K562 (cell line): ENCODE measurements at regions not wholly inside any gene's neighbourhood (a gene's known extent, or its start where the extent isn't known, plus 50 kb on each side); places are given as distances from the start of the nearest gene placed in this dataset.

Experiments used
- ATAC-seq: fragments of 200-7000 bp; cut with Tn5 transposase; 3 replicates; pipeline ENCODE4 v1.9.1; 2020; ENCODE audit warnings: moderate library complexity
- BruUV-seq: library from RNA; stranded (reverse); fragments of 400-500 nt; replicated peaks from 2 replicates; lab custom pipeline; 2021; lab: Mats Ljungman, UMichigan
- CTCF ChIA-PET: fragments of 300-600 bp; formaldehyde crosslinking; extraction: SDS; loops from one replicate; lab custom pipeline; 2021; ENCODE audit warnings: low intra/inter-chr PET ratio; lab: Yijun Ruan, JAX
- POLR2A ChIA-PET: fragments of 300-600, 350-650 bp; sonication (Branson Sonifier 250); formaldehyde crosslinking; extraction: SDS; loops from one replicate; lab custom pipeline; 2021; ENCODE audit warnings: antibody characterized with exemption, inconsistent platforms; lab: Yijun Ruan, JAX
- DNase-seq, 4 experiments: peaks; one replicate each; pipeline versions ENCODE4 v3.0.0 to v3.0.0-alpha.2; 2011 to 2018; ENCODE audit warnings: low spot score in 3 of 4, mixed read lengths in 3 of 4; ENCODE audit errors: extremely low read depth in 1 of 4
- FAIRE-seq: peaks from 2 replicates; lab custom pipeline; 2011; peaks lifted over from hg19 to GRCh38; lab: Jason Lieb, UNC
- H2AFZ ChIP-seq: 2 replicates; pipeline ENCODE4 v1.6.0; 2011; ENCODE audit warnings: low read depth, low read length, control low read depth, inconsistent platforms
- H3K27ac ChIP-seq: fragments of 200-600 bp; 3 replicates; pipeline ENCODE4 v1.8.0; 2011; ENCODE audit warnings: low read depth, mild to moderate bottlenecking, control low read depth, inconsistent platforms, low read length, moderate library complexity, mixed read lengths; ENCODE audit errors: extremely low read depth
- H3K27me3 ChIP-seq, 2 experiments: fragments of 300-600 bp in 1 of 2; 2 replicates in 1 of 2; 3 replicates in 1 of 2; pipeline versions ENCODE4 v1.6.0 to v1.8.0; 2011; ENCODE audit warnings: inconsistent platforms in 2 of 2, low read length in 2 of 2, mild to moderate bottlenecking in 1 of 2, mixed read lengths in 1 of 2, moderate library complexity in 1 of 2; ENCODE audit not compliant: control insufficient read depth in 2 of 2, insufficient read depth in 2 of 2
- H3K36me3 ChIP-seq: fragments of 300-600 bp; 3 replicates; pipeline ENCODE4 v1.8.0; 2011; ENCODE audit warnings: mild to moderate bottlenecking, low read length, inconsistent platforms; ENCODE audit not compliant: control insufficient read depth, insufficient read depth
- H3K4me1 ChIP-seq, 2 experiments: fragments of 200-600 bp in 1 of 2; replicated peaks in 1 of 2; 2 replicates in 1 of 2; 3 replicates in 1 of 2; pipeline versions ENCODE4 v1.5.1 to v1.8.0; 2011; ENCODE audit warnings: inconsistent platforms in 2 of 2, low read length in 2 of 2, mild to moderate bottlenecking in 1 of 2, mixed read lengths in 1 of 2, moderate library complexity in 1 of 2; ENCODE audit not compliant: control insufficient read depth in 2 of 2, insufficient read depth in 2 of 2
- H3K4me2 ChIP-seq: 2 replicates; pipeline ENCODE4 v1.6.1; 2011; ENCODE audit warnings: low read length, control low read depth, inconsistent platforms, mixed read lengths; ENCODE audit not compliant: insufficient read depth
- H3K4me3 ChIP-seq: fragments of 200-600 bp; sonication (generic), shearing (Covaris generic); 2 replicates; pipeline ENCODE4 v1.5.1; 2016; ENCODE audit warnings: control low read depth, inconsistent platforms
- H3K79me2 ChIP-seq: fragments of 200-600 bp; 3 replicates; pipeline ENCODE4 v1.8.0; 2011; ENCODE audit warnings: low read length, inconsistent platforms; ENCODE audit not compliant: control insufficient read depth, insufficient read depth
- H3K9ac ChIP-seq, 2 experiments: 2 replicates each; pipeline versions ENCODE4 v1.6.0 to v1.6.1; 2011; ENCODE audit warnings: low read depth in 2 of 2, low read length in 2 of 2, control low read depth in 1 of 2, inconsistent platforms in 1 of 2, mild to moderate bottlenecking in 1 of 2, mixed read lengths in 1 of 2; ENCODE audit not compliant: insufficient read depth in 1 of 2
- H3K9me1 ChIP-seq: one replicate; pipeline ENCODE4 v1.6.0; 2011; ENCODE audit warnings: inconsistent platforms, mild to moderate bottlenecking, low read length, moderate library complexity; ENCODE audit not compliant: control insufficient read depth, insufficient read depth
- H3K9me3 ChIP-seq: replicated peaks from 2 replicates; pipeline ENCODE4 v1.5.1; 2011; ENCODE audit warnings: low read depth, low read length, inconsistent platforms; ENCODE audit not compliant: control insufficient read depth, insufficient read depth
- H4K20me1 ChIP-seq: replicated peaks from 2 replicates; pipeline ENCODE4 v1.6.1; 2011; ENCODE audit warnings: low read length, inconsistent platforms, mixed read lengths; ENCODE audit not compliant: control insufficient read depth, insufficient read depth
- CEBPB ChIP-seq: fragments of 450-650 bp; IDR thresholded peaks from 2 replicates; pipeline ENCODE4 v1.6.1; 2016; ENCODE audit warnings: missing genetic modification characterization, missing compliant biosample characterization
- ETV5 ChIP-seq: sonication (generic); formaldehyde crosslinking; IDR thresholded peaks from 2 replicates; pipeline ENCODE4 v1.4.0; 2020; ENCODE audit warnings: low read depth, mild to moderate bottlenecking, missing genetic modification reagents
- FOXJ2 ChIP-seq: fragments of 200-800 bp; sonication (Bioruptor generic); IDR thresholded peaks from 2 replicates; pipeline ENCODE4 v1.6.1; 2016; ENCODE audit warnings: missing genetic modification characterization, missing compliant biosample characterization
- FOXP4 ChIP-seq: sonication (generic); formaldehyde crosslinking; IDR thresholded peaks from 2 replicates; pipeline ENCODE4 v1.8.0; 2022; ENCODE audit warnings: mild to moderate bottlenecking, missing genetic modification reagents, borderline replicate concordance
- ILF3 ChIP-seq: fragments of 450-650 bp; IDR thresholded peaks from 2 replicates; pipeline ENCODE4 v1.6.1; 2018; ENCODE audit warnings: antibody characterized with exemption, mild to moderate bottlenecking, moderate library complexity, borderline replicate concordance
- KLF16 ChIP-seq: IDR thresholded peaks from 2 replicates; pipeline ENCODE4 v1.6.1; 2016; ENCODE audit warnings: antibody characterized with exemption
- LEF1 ChIP-seq: fragments of 450-650 bp; IDR thresholded peaks from 2 replicates; pipeline ENCODE4 v1.6.1; 2016; ENCODE audit warnings: mild to moderate bottlenecking
- MTA3 ChIP-seq: fragments of 450-650 bp; formaldehyde crosslinking; IDR thresholded peaks from 2 replicates; pipeline ENCODE4 v1.6.1; 2017; ENCODE audit warnings: mild to moderate bottlenecking, borderline replicate concordance
- NELFE ChIP-seq: IDR thresholded peaks from 2 replicates; pipeline ENCODE4 v1.6.1; 2011; ENCODE audit warnings: mild to moderate bottlenecking; ENCODE audit not compliant: insufficient read depth, insufficient read length
- OTX1 ChIP-seq: fragments of 450-650 bp; formaldehyde crosslinking; IDR thresholded peaks from 2 replicates; pipeline ENCODE4 v1.4.0; 2022; ENCODE audit warnings: mild to moderate bottlenecking
- PHB ChIP-seq: fragments of 250-450 bp; sonication (Bioruptor Pico); IDR thresholded peaks from 2 replicates; pipeline ENCODE4 v1.5.0; 2021
- SNRNP70 ChIP-seq: fragments of 200-400 bp; formaldehyde crosslinking; optimal IDR thresholded peaks from 2 replicates; pipeline ENCODE3; 2017; ENCODE audit warnings: low read depth, low read length
- STAT5B ChIP-seq: fragments of 250-450 bp; sonication (Bioruptor Pico); IDR thresholded peaks from 2 replicates; pipeline ENCODE4 v1.8.0; 2021; ENCODE audit warnings: mild to moderate bottlenecking, inconsistent platforms
- ZNF12 ChIP-seq: sonication (generic); formaldehyde crosslinking; IDR thresholded peaks from 2 replicates; pipeline ENCODE4 v1.4.0; 2020; ENCODE audit warnings: mild to moderate bottlenecking, missing genetic modification reagents
- ZNF280A ChIP-seq: fragments of 450-650 bp; IDR thresholded peaks from 2 replicates; pipeline ENCODE4 v1.6.1; 2018; ENCODE audit warnings: mild to moderate bottlenecking, low read depth; ENCODE audit not compliant: partially characterized antibody
- ZNF41 ChIP-seq: fragments of 250-450 bp; sonication (Bioruptor Pico); conservative IDR thresholded peaks from 2 replicates; pipeline ENCODE4 v1.4.0; 2020; ENCODE audit warnings: mild to moderate bottlenecking
- WGBS: fragments of 100-300 bp; shearing (Covaris generic); methylation state at CpG from one replicate; pipeline ENCODE4 v1.1.6; 2016; ENCODE audit warnings: low coverage, mixed read lengths; ENCODE audit not compliant: insufficient coverage; ENCODE audit errors: missing lambda C conversion rate; 5-methylcytosine and 5-hydroxymethylcytosine counted together
- in situ Hi-C: fragments of 300-500 bp; cut with MboI; formaldehyde crosslinking; loops from 4 replicates; pipeline ENCODE4 v1.15.0; 2018; ENCODE audit warnings: inconsistent platforms, mixed read lengths
- intact Hi-C: fragments of 100-400 bp; cut with micrococcal nuclease; formaldehyde crosslinking; loops from 2 replicates; pipeline ENCODE4 v1.14.2; 2022
- TF ChIP-seq, protein P1 (sequence below), 2 experiments: fragments of 250-450 bp in 1 of 2; fragments of 450-650 bp in 1 of 2; sonication (Bioruptor Pico) in 1 of 2; IDR thresholded peaks; 2 replicates each; pipeline versions ENCODE4 v1.6.1 to v1.8.0; 2016 to 2021; ENCODE audit warnings: mild to moderate bottlenecking in 2 of 2, moderate library complexity in 2 of 2, missing compliant biosample characterization in 1 of 2, missing genetic modification characterization in 1 of 2

DNA sequence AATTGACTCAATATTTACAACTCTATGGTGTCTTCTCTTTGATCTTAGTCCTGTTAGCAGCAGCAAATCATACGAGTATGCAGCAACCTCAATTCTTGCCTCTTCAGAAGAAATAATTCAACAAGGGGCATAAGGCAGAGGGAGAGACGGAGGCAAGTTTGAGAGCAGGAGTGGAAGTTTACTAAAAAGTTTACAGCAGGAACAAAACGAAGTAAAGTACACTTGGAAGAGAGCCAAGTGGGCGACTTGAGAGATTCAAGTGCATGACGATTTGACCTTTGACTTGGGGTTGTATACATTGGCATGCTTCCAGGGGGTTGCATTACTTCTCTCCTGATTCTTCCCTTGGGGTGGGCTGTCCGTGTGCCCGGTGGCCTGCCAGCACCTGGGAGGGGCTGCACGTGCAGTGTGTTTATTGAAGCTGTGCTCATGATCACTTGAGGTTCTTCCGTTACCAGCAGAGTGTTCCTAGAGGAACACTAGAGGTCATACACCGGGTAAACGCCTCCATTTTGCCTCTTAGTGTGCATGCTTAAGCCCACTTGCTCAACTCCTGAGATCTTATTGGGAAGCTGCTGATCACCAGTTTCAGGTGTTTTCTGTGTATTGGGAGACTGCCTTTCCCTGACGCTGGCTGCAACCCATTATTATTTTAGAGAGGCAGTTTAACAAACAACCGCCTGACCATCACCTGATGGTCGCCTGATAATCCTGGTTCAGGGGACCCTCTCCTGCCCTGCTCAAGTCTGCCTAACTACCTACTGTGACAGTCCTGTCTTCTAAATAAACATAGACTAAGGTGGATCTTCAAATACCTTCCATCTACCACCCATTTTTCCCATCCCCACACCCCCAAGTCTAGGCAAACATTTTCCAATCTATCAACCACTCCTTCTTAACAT lies 172.4 kb upstream of the MYLIP start:
- no peak overlapping the region for H3K4me3 ChIP-seq
- no TSS peak for BruUV-seq
- in situ Hi-C loops = no loop called here
- H3K79me2 ChIP-seq = no peaks in the 10 kb centered on the region
- H3K4me1 ChIP-seq = peaks cover 8 to 29% of the 10 kb centered on the region in 2 experiments
- POLR2A ChIA-PET = interaction anchor here (0.5 to 1.3 kb wide), 4 partner anchors 21 to 745 kb away, joined by 3 to 4 read pairs (median 4); no protein-coding TSS in a partner anchor
- H3K9me3 ChIP-seq = peaks cover 10% of the 10 kb centered on the region; the same call in 1 of the 2 replicates
- no peaks in the 10 kb centered on the region for H3K27me3 ChIP-seq
- no peaks in the 10 kb centered on the region for H4K20me1 ChIP-seq
- H3K36me3 ChIP-seq = no peaks in the 10 kb centered on the region
- H2AFZ ChIP-seq = peak overlapping the region; percentile 77
- intact Hi-C loops = no loop called here
- peak overlapping the region in 1 of 2 experiments; percentile 66; a peak in 1 of 4 replicates for H3K9ac ChIP-seq
- H3K4me2 ChIP-seq = peak overlapping the region; percentile 47; the same call in 1 of the 2 replicates
- DNase-seq (peak in 1 of 4 experiments; percentile 66), ATAC-seq (peak; percentile 45), FAIRE-seq (peak; percentile 48)
- no peaks in the 10 kb centered on the region for H3K9me1 ChIP-seq
- H3K27ac ChIP-seq = no peak overlapping the region
- WGBS = 28% methylated on average over 14 of the region's 14 CpGs
- CTCF ChIA-PET = no interaction called here
- TF ChIP-seq ZNF41 (CRISPR knock-in tag) (no peak), ZNF12 (CRISPR knock-in tag) (0 out of 2 replicates have a peak, but pooled peaks have one; percentile 45), STAT5B (CRISPR knock-in tag) (no peak), FOXP4 (no peak), ETV5 (CRISPR knock-in tag) (no peak), LEF1 (0 out of 2 replicates have a peak, but pooled peaks have one; percentile 74), ILF3 (no peak), CEBPB (tag) (0 out of 2 replicates have a peak, but pooled peaks have one; percentile 34), OTX1 (no peak), SNRNP70 (no peak), MTA3 (no peak), PHB (CRISPR knock-in tag) (no peak), FOXJ2 (tag) (peak; percentile 51; the same call in 1 of the 2 replicates), KLF16 (no peak), ZNF280A (no peak), NELFE (no peak)
- TF ChIP-seq, protein P1, sequence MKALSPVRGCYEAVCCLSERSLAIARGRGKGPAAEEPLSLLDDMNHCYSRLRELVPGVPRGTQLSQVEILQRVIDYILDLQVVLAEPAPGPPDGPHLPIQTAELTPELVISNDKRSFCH (CRISPR knock-in tag; IDR thresholded peaks at IDR 0.05) = no peak
- TF ChIP-seq, protein P1 (tag; IDR thresholded peaks at IDR 0.05) = no peak
